Ramos (cell line): ENCODE measurements at regions not wholly inside any gene's neighbourhood (a gene's known extent, or its start where the extent isn't known, plus 50 kb on each side); places are given as distances from the start of the nearest gene placed in this dataset.

Source experiments
- in situ Hi-C: fragments of 300-500 bp; cut with MboI; formaldehyde crosslinking; loops from one replicate; pipeline ENCODE4 v1.14.3; 2022; ENCODE audit warnings: low sequenced_read_pairs; ENCODE audit not compliant: unreplicated experiment

GRCh38 chr12:126353604-126354003 lies 1288.4 kb downstream of the AACS start:
- in situ Hi-C loops: no loop called here

- in situ Hi-C loops: no loop called here
Measured at GRCh38 chr12:126354633-126355032, 1289.4 kb downstream of the AACS start.

- in situ Hi-C loops: no loop called here
Measured at GRCh38 chr12:126355346-126355745, 1290.1 kb downstream of the AACS start.

- in situ Hi-C loops: no loop called here
Measured at GRCh38 chr12:126358806-126359205, 1293.6 kb downstream of the AACS start.

GRCh38 chr12:126359216-126359615 lies 1294.0 kb downstream of the AACS start:
- in situ Hi-C loops: no loop called here

- in situ Hi-C loops: no loop called here
Measured at GRCh38 chr12:126361804-126362203, 1296.6 kb downstream of the AACS start.

GRCh38 chr12:126362493-126362892 lies 1297.3 kb downstream of the AACS start:
- in situ Hi-C loops: no loop called here

- in situ Hi-C loops: no loop called here
Measured at GRCh38 chr12:126362964-126363363, 1297.7 kb downstream of the AACS start.

- in situ Hi-C loops: no loop called here
Measured at GRCh38 chr12:126369487-126370463, 1304.5 kb downstream of the AACS start.

- in situ Hi-C loops: no loop called here
Measured at GRCh38 chr12:126383506-126383905, 1318.3 kb downstream of the AACS start.

- in situ Hi-C loops: no loop called here
Measured at GRCh38 chr12:126384026-126384564, 1318.9 kb downstream of the AACS start.

GRCh38 chr12:126385785-126386184 lies 1320.5 kb downstream of the AACS start:
- in situ Hi-C loops: no loop called here

- in situ Hi-C loops: no loop called here
Measured at GRCh38 chr12:126389220-126389841, 1324.1 kb downstream of the AACS start.

GRCh38 chr12:126389961-126390360 lies 1324.7 kb downstream of the AACS start:
- in situ Hi-C loops: no loop called here

- in situ Hi-C loops: no loop called here
Measured at GRCh38 chr12:126390969-126391566, 1325.8 kb downstream of the AACS start.

- in situ Hi-C loops: no loop called here
Measured at GRCh38 chr12:126396536-126396935, 1331.3 kb downstream of the AACS start.

GRCh38 chr12:126397071-126397581 lies 1331.9 kb downstream of the AACS start:
- in situ Hi-C loops: no loop called here

- in situ Hi-C loops: no loop called here
Measured at GRCh38 chr12:126397660-126398059, 1332.4 kb downstream of the AACS start.

GRCh38 chr12:126400831-126401230 lies 1335.6 kb downstream of the AACS start:
- in situ Hi-C loops: no loop called here

- in situ Hi-C loops: no loop called here
Measured at GRCh38 chr12:126404293-126404881, 1339.2 kb downstream of the AACS start.
